ENCODE measurements at regions not wholly inside any gene's neighbourhood (a gene's known extent, or its start where the extent isn't known, plus 50 kb on each side); places are given as distances from the start of the nearest gene placed in this dataset.

DNA sequence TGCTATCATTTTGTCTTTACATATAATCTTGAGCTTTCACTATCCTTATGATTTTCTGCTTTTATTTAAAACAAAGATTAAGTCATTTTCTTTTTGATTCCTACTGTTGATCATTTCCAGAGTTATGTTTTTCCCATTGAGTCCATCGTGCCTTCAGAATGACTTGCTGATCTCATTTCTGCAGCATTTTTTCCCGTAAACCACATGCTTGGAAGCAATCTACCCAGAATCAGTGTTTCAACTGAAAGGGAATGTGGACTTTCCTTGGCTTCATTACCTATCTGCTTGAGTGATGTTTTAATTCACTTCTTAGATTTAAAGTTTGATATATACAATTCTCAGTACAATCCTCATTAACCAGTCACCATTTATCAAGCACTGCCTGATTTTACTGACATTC lies 192.4 kb upstream of the FSTL5 start:
- no peak overlapping the region for H3K27ac ChIP-seq
- no peaks in the 10 kb centered on the region for H3K4me1 ChIP-seq (ENCODE audit: insufficient read depth)
- H3K9me3 ChIP-seq: no peaks in the 10 kb centered on the region
- no peak for DNase-seq
- no peaks in the 10 kb centered on the region for H3K36me3 ChIP-seq
- H3K4me3 ChIP-seq: no peak overlapping the region
- no peak for TF ChIP-seq POLR2A (IDR thresholded peaks at IDR 0.05)
- no peak for TF ChIP-seq EP300 (IDR thresholded peaks at IDR 0.05)
- TF ChIP-seq, protein P1, sequence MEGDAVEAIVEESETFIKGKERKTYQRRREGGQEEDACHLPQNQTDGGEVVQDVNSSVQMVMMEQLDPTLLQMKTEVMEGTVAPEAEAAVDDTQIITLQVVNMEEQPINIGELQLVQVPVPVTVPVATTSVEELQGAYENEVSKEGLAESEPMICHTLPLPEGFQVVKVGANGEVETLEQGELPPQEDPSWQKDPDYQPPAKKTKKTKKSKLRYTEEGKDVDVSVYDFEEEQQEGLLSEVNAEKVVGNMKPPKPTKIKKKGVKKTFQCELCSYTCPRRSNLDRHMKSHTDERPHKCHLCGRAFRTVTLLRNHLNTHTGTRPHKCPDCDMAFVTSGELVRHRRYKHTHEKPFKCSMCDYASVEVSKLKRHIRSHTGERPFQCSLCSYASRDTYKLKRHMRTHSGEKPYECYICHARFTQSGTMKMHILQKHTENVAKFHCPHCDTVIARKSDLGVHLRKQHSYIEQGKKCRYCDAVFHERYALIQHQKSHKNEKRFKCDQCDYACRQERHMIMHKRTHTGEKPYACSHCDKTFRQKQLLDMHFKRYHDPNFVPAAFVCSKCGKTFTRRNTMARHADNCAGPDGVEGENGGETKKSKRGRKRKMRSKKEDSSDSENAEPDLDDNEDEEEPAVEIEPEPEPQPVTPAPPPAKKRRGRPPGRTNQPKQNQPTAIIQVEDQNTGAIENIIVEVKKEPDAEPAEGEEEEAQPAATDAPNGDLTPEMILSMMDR (IDR thresholded peaks at IDR 0.05): no peak
- WGBS, 3 donors: 29 to 43% (median 33%) methylated on average over 2 of the region's 2 CpGs
- intact Hi-C loops (cut with DNase I): no loop called here
- no peaks in the 10 kb centered on the region for H3K27me3 ChIP-seq

DNA sequence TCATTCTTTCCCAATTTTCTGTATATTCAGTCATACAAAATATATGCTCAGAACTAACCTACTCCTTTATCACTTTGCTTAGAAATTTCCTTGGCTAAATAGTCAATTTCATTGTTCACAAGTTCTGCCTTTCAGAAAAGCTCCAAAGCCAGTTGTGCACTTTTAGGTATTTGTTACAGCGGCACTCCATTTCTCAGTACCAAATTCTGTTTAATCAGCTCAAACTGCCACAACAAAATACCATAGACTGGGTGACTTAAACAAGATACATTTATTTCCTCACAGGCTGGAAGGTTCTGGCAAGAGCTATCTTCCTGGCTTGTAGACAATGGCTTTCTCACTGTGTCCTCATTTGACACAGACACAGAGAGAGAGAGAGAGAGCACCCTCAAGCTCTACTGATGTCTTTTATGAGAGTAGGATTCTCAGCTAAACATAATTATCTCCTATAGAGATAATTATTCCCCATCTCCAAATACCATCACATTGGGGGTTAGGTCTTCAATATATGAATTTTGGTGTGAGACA lies 188.8 kb upstream of the FSTL5 start:
- Histone ChIP-seq H3K4me1 (ENCODE audit: insufficient read depth) (no peaks in the 10 kb centered on the region), H3K27ac (no peak overlapping the region), H3K4me3 (no peak overlapping the region), H3K27me3 (no peaks in the 10 kb centered on the region), H3K36me3 (no peaks in the 10 kb centered on the region), H3K9me3 (no peaks in the 10 kb centered on the region)
- 93 to 98% (median 93%) methylated on average over 1 of the region's 1 CpG for WGBS, 3 donors
- intact Hi-C loops (cut with DNase I): no loop called here
- TF ChIP-seq POLR2A (IDR thresholded peaks at IDR 0.05) (no peak), EP300 (IDR thresholded peaks at IDR 0.05) (no peak)
- TF ChIP-seq, protein P1 (IDR thresholded peaks at IDR 0.05): no peak
- DNase-seq: no peak

DNA sequence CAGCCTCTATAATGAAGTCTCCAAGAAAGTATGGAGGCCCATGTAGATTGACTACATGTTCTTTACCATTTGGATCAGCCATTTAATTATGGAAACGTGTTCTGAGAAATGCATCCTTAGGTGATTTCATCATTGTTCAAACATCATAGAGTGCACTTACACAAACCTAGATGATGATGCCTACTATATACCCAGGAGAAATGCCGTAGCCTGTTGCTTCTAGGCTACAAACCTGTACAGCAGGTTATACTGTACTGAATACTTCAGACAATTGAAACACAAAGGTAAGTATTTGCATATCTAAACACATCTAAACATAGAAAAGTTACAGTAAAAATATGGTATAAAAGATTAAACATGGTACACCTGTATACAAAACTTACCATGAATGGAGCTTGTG lies 186.5 kb upstream of the FSTL5 start:
- WGBS, 3 donors: 32 to 56% (median 38%) methylated on average over 2 of the region's 2 CpGs
- Histone ChIP-seq H3K27me3 (no peaks in the 10 kb centered on the region), H3K4me1 (ENCODE audit: insufficient read depth) (no peaks in the 10 kb centered on the region), H3K9me3 (no peaks in the 10 kb centered on the region), H3K36me3 (no peaks in the 10 kb centered on the region), H3K4me3 (no peak overlapping the region), H3K27ac (no peak overlapping the region)
- DNase-seq: no peak
- intact Hi-C loops (cut with DNase I): no loop called here
- TF ChIP-seq POLR2A (IDR thresholded peaks at IDR 0.05): no peak
- TF ChIP-seq, protein P1 (IDR thresholded peaks at IDR 0.05): no peak
- TF ChIP-seq EP300 (IDR thresholded peaks at IDR 0.05): no peak

DNA sequence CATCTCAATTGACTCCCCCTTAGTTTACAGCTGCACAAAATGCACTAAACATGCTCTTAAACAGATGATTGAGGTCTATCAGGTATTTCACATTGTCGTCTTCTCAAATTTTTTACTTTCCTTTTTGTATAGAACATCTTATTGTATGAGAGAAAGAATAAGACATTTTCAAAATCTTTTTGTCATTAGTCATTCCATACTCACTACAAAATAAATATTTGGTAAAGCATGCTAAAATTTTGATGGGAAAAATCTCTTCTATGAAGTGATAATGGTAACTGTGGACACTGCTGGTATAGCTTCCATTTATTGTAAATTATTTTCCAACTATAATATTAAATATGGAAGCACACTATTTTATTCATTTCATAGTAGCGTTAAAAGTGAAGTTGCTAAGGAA lies 185.6 kb upstream of the FSTL5 start:
- DNase-seq: no peak
- Histone ChIP-seq H3K36me3 (no peaks in the 10 kb centered on the region), H3K27me3 (no peaks in the 10 kb centered on the region), H3K4me1 (ENCODE audit: insufficient read depth) (no peaks in the 10 kb centered on the region), H3K9me3 (no peaks in the 10 kb centered on the region), H3K4me3 (no peak overlapping the region), H3K27ac (no peak overlapping the region)
- no peak for TF ChIP-seq POLR2A (IDR thresholded peaks at IDR 0.05)
- TF ChIP-seq, protein P1 (IDR thresholded peaks at IDR 0.05): no peak
- no peak for TF ChIP-seq EP300 (IDR thresholded peaks at IDR 0.05)
- WGBS, 3 donors: 85 to 91% (median 88%) methylated on average over 2 of the region's 2 CpGs
- intact Hi-C loops (cut with DNase I): no loop called here
